OCI-LY1 (cell line): ENCODE measurements at regions not wholly inside any gene's neighbourhood (a gene's known extent, or its start where the extent isn't known, plus 50 kb on each side); places are given as distances from the start of the nearest gene placed in this dataset.
"Not testable (repeated sequence)": the region's sequence is repeated elsewhere in the genome, so short reads cannot be mapped to it uniquely, and the experiment has no call there.

Experiments used
- EZH2 ChIP-seq: fragments of 200-600 bp; sonication (generic), shearing (Covaris generic); IDR thresholded peaks from 2 replicates; pipeline ENCODE4 v1.8.0; 2017; ENCODE audit warnings: borderline replicate concordance, mixed run types, mild to moderate bottlenecking, antibody characterized with exemption, low read length, moderate library complexity, mixed read lengths
- TF ChIP-seq, protein P1 (sequence below): fragments of 200-600 bp; sonication (generic), shearing (Covaris generic); IDR thresholded peaks from 2 replicates; pipeline ENCODE4 v1.5.1; 2017; ENCODE audit warnings: mild to moderate bottlenecking, antibody characterized with exemption, low read length, moderate library complexity, mixed read lengths

- TF ChIP-seq, protein P1, sequence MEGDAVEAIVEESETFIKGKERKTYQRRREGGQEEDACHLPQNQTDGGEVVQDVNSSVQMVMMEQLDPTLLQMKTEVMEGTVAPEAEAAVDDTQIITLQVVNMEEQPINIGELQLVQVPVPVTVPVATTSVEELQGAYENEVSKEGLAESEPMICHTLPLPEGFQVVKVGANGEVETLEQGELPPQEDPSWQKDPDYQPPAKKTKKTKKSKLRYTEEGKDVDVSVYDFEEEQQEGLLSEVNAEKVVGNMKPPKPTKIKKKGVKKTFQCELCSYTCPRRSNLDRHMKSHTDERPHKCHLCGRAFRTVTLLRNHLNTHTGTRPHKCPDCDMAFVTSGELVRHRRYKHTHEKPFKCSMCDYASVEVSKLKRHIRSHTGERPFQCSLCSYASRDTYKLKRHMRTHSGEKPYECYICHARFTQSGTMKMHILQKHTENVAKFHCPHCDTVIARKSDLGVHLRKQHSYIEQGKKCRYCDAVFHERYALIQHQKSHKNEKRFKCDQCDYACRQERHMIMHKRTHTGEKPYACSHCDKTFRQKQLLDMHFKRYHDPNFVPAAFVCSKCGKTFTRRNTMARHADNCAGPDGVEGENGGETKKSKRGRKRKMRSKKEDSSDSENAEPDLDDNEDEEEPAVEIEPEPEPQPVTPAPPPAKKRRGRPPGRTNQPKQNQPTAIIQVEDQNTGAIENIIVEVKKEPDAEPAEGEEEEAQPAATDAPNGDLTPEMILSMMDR = not testable (repeated sequence)
- not testable (repeated sequence) for TF ChIP-seq EZH2
These were observed 99.1 kb upstream of the FOXD4L5 start for GRCh38 chr9:65384066-65384465.
